ENCODE measurements at regions not wholly inside any gene's neighbourhood (a gene's known extent, or its start where the extent isn't known, plus 50 kb on each side); places are given as distances from the start of the nearest gene placed in this dataset.

- Mint-ChIP-seq H3K27me3 (peaks cover 17% of the 10 kb centered on the region), H3K27ac (no peak overlapping the region), H3K4me1 (no peaks in the 10 kb centered on the region), H3K9me3 (no peaks in the 10 kb centered on the region), H3K36me3 (no peaks in the 10 kb centered on the region), H3K4me3 (no peak overlapping the region)
- no peak for ATAC-seq
These were observed 501.4 kb upstream of the USP24 start for GRCh38 chr1:55716610-55717009.

- Mint-ChIP-seq H3K27me3 (peaks cover 17% of the 10 kb centered on the region), H3K36me3 (no peaks in the 10 kb centered on the region), H3K4me3 (no peak overlapping the region), H3K9me3 (no peaks in the 10 kb centered on the region), H3K4me1 (no peaks in the 10 kb centered on the region), H3K27ac (no peak overlapping the region)
- ATAC-seq = no peak
These were observed 501.0 kb upstream of the USP24 start for GRCh38 chr1:55716151-55716550.

DNA sequence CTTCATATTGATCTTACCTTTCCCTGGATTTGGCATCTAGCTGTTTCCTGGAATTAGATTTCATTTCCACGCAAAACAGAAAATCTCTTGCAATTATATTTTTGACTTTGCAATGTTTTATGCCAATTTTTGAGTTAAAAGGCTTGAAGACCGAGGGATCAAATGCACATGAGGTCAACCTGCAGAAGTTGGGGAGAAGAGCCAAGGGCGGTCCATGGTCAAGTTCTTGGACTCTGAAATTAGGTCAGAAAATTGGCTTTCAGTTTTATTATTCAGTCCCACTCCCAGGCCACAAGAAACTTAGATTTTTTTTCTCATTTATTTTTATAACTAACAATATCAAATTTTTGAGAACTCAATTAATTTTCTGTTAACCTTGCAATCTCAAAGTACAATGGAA, 499.1 kb upstream of the USP24 start:
- H3K27me3 Mint-ChIP-seq = peaks cover 17% of the 10 kb centered on the region
- peaks cover 3% of the 10 kb centered on the region for H3K9me3 Mint-ChIP-seq
- no peak overlapping the region for H3K27ac Mint-ChIP-seq
- no peaks in the 10 kb centered on the region for H3K36me3 Mint-ChIP-seq
- H3K4me1 Mint-ChIP-seq = no peaks in the 10 kb centered on the region
- H3K4me3 Mint-ChIP-seq = no peak overlapping the region
- no peak for ATAC-seq

- H3K9me3 Mint-ChIP-seq = peaks cover 3% of the 10 kb centered on the region
- H3K36me3 Mint-ChIP-seq = no peaks in the 10 kb centered on the region
- no peak for ATAC-seq
- peaks cover 17% of the 10 kb centered on the region for H3K27me3 Mint-ChIP-seq
- H3K27ac Mint-ChIP-seq = no peak overlapping the region
- H3K4me3 Mint-ChIP-seq = no peak overlapping the region
- no peaks in the 10 kb centered on the region for H3K4me1 Mint-ChIP-seq
These were observed 498.4 kb upstream of the USP24 start for GRCh38 chr1:55713516-55713915.

DNA sequence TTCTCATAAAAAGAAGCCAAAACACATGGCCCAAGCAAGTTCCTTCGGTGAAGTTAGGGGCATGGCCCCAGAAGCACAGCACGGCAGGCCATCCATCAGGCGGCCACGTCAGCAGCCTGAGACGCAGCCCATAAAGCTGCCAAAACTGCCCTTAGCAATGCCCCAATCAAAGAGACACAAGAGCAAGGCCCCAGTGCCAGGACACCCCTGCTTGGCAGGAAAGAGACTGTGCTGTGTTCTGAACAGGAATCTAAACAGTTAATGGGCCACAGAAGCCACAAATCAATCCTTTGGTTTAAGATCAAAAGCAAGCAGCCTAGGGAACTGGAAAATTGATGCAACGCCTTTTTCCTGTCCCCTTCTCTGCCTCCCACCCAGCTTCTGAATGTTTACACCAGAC, 497.0 kb upstream of the USP24 start:
- Mint-ChIP-seq H3K36me3 (no peaks in the 10 kb centered on the region), H3K4me1 (no peaks in the 10 kb centered on the region), H3K4me3 (no peak overlapping the region), H3K27me3 (peaks cover 17% of the 10 kb centered on the region), H3K9me3 (peaks cover 3% of the 10 kb centered on the region), H3K27ac (no peak overlapping the region)
- no peak for ATAC-seq

DNA sequence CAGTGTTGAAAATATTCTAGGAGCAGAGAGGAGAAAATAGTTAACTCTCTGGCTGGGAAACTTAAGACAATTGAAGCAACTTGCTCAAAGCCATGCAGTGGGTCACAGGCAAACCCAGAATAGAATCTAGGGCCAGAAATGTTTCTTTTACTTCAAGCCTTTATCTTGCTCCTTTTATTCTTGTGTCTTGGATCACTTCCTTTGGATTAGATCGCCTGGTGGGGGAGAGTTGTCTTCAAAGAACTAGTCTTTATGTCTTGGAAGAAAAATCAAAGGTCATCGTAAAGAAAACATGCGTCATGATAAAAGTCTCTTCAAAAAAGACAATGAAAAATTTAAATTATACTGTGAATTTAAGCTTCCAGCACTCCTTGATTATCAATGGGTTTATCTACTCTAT, 493.6 kb upstream of the USP24 start:
- H3K27ac Mint-ChIP-seq = no peak overlapping the region
- peaks cover 3% of the 10 kb centered on the region for H3K9me3 Mint-ChIP-seq
- no peaks in the 10 kb centered on the region for H3K4me1 Mint-ChIP-seq

GRCh38 chr1:55707846-55708245, 492.7 kb upstream of the USP24 start:
- no peak for ATAC-seq
- H3K27ac Mint-ChIP-seq = no peak overlapping the region
- H3K4me1 Mint-ChIP-seq = no peaks in the 10 kb centered on the region
- peaks cover 3% of the 10 kb centered on the region for H3K9me3 Mint-ChIP-seq
- H3K4me3 Mint-ChIP-seq = no peak overlapping the region
- no peaks in the 10 kb centered on the region for H3K36me3 Mint-ChIP-seq
- peaks cover 8% of the 10 kb centered on the region for H3K27me3 Mint-ChIP-seq

More for the DNA sequence above, 493.6 kb upstream of the USP24 start:
- Mint-ChIP-seq H3K27me3 (no peaks in the 10 kb centered on the region), H3K36me3 (no peaks in the 10 kb centered on the region), H3K4me3 (no peak overlapping the region)
- ATAC-seq = no peak

GRCh38 chr1:55707196-55707595, 492.0 kb upstream of the USP24 start:
- Mint-ChIP-seq H3K4me3 (no peak overlapping the region), H3K36me3 (no peaks in the 10 kb centered on the region), H3K9me3 (peaks cover 3% of the 10 kb centered on the region), H3K27ac (no peak overlapping the region), H3K27me3 (peaks cover 8% of the 10 kb centered on the region), H3K4me1 (no peaks in the 10 kb centered on the region)
- ATAC-seq = no peak

GRCh38 chr1:55706397-55706796, 491.2 kb upstream of the USP24 start:
- no peak overlapping the region for H3K27ac Mint-ChIP-seq
- H3K4me1 Mint-ChIP-seq = no peaks in the 10 kb centered on the region
- peaks cover 3% of the 10 kb centered on the region for H3K9me3 Mint-ChIP-seq
- H3K36me3 Mint-ChIP-seq = no peaks in the 10 kb centered on the region
- peaks cover 8% of the 10 kb centered on the region for H3K27me3 Mint-ChIP-seq
- peak; percentile 38 for ATAC-seq
- no peak overlapping the region for H3K4me3 Mint-ChIP-seq

GRCh38 chr1:55703726-55704363, 488.7 kb upstream of the USP24 start:
- no peaks in the 10 kb centered on the region for H3K36me3 Mint-ChIP-seq
- no peak for ATAC-seq
- no peaks in the 10 kb centered on the region for H3K4me1 Mint-ChIP-seq
- H3K27ac Mint-ChIP-seq = no peak overlapping the region
- no peaks in the 10 kb centered on the region for H3K9me3 Mint-ChIP-seq
- H3K4me3 Mint-ChIP-seq = no peak overlapping the region
- H3K27me3 Mint-ChIP-seq = peaks cover 8% of the 10 kb centered on the region

- Mint-ChIP-seq H3K9me3 (no peaks in the 10 kb centered on the region), H3K27ac (no peak overlapping the region), H3K27me3 (peaks cover 8% of the 10 kb centered on the region), H3K4me1 (no peaks in the 10 kb centered on the region), H3K4me3 (no peak overlapping the region), H3K36me3 (no peaks in the 10 kb centered on the region)
- ATAC-seq = peak; percentile 24
These were observed 486.9 kb upstream of the USP24 start for GRCh38 chr1:55702064-55702463.

DNA sequence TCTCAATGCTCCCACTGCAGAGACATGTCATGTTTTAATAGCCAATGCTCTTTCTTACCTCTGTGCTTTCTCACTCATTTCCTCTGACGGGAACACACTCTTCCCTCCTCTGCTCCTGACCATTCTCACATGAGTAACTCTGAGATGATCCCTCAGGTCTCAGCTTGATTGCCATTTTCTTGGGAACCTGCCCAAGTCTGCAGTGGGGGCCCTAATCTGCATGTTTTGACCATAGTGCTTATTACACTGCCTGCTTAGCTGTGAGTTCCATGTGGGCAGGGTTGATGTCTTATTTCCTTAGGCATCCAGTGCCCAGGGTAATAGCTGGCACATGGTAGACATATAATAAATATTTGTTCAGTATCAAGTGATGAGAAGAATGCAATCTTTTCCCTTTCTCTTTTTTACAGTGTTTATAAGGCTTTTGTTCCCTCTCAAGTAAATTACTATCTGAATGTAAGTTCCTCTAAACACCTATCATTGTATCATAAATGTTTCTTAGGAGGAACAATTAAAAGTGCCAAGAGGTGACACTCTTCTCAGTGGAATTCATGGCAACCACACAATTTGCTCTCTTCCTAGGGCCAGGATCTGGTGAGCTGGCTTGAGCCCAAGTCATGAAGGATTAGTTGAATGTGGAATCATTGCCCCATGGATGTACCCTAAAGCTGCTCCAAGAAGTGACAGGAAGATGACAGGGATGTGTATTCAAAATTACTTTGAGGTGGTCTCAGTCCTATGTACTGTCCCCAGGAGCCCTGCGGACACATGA, 485.4 kb upstream of the USP24 start:
- H3K4me1 Mint-ChIP-seq = no peaks in the 10 kb centered on the region
- H3K9me3 Mint-ChIP-seq = no peaks in the 10 kb centered on the region
- no peak overlapping the region for H3K4me3 Mint-ChIP-seq
- no peaks in the 10 kb centered on the region for H3K36me3 Mint-ChIP-seq
- H3K27me3 Mint-ChIP-seq = peaks cover 8% of the 10 kb centered on the region
- ATAC-seq = no peak
- no peak overlapping the region for H3K27ac Mint-ChIP-seq

DNA sequence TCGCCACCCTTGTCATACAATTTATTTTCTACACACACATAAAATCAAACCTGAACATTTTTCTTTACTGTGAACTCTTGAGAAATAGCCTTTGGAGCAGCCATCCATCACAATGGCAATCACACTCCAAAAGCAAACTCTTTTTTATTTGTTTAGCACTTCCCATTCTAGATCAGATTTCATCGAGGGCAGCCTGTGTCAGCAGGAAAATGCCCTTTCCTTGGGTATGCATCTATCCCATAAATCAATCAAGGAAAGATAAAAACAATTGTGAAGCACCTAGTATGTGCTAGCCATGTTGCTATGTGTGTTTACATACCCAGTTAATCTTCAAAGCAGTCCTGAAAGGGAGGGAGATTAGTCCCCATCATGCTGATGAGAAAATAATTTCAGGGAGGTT, 484.1 kb upstream of the USP24 start:
- Mint-ChIP-seq H3K27ac (no peak overlapping the region), H3K36me3 (no peaks in the 10 kb centered on the region), H3K4me1 (no peaks in the 10 kb centered on the region), H3K4me3 (no peak overlapping the region), H3K9me3 (no peaks in the 10 kb centered on the region), H3K27me3 (peaks cover 8% of the 10 kb centered on the region)
- ATAC-seq = no peak

- no peaks in the 10 kb centered on the region for H3K36me3 Mint-ChIP-seq
- H3K27me3 Mint-ChIP-seq = peaks cover 1% of the 10 kb centered on the region
- H3K27ac Mint-ChIP-seq = no peak overlapping the region
- no peaks in the 10 kb centered on the region for H3K9me3 Mint-ChIP-seq
- no peak overlapping the region for H3K4me3 Mint-ChIP-seq
- no peak for ATAC-seq
- H3K4me1 Mint-ChIP-seq = no peaks in the 10 kb centered on the region
These were observed 482.9 kb upstream of the USP24 start for GRCh38 chr1:55697997-55698535.

DNA sequence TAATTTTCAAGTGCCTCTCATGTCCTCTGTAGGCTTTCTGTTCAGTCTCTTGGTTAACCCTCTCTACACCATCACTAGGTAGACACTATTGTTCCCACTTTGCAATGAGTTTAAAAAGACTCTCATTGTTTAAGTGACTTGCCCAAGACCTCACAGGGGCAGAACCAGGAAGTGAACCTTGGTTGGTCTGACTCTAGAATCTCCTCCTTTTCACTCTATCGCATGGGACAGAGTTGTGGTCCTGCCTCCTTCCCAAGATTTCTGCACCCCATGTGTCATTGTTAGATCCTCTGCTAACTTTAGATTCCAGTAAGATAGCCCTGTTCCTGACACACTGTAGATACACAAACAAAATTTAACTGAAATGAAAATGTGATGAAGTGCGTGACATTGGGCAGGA, 481.7 kb upstream of the USP24 start:
- Mint-ChIP-seq H3K36me3 (no peaks in the 10 kb centered on the region), H3K27me3 (no peaks in the 10 kb centered on the region), H3K4me3 (no peak overlapping the region), H3K4me1 (no peaks in the 10 kb centered on the region), H3K27ac (no peak overlapping the region), H3K9me3 (no peaks in the 10 kb centered on the region)
- ATAC-seq = no peak

- Mint-ChIP-seq H3K27me3 (no peaks in the 10 kb centered on the region), H3K4me3 (no peak overlapping the region), H3K27ac (no peak overlapping the region), H3K4me1 (no peaks in the 10 kb centered on the region), H3K36me3 (no peaks in the 10 kb centered on the region), H3K9me3 (no peaks in the 10 kb centered on the region)
- no peak for ATAC-seq
These were observed 481.1 kb upstream of the USP24 start for GRCh38 chr1:55696181-55696754.
